ENCODE measurements at regions not wholly inside any gene's neighbourhood (a gene's known extent, or its start where the extent isn't known, plus 50 kb on each side); places are given as distances from the start of the nearest gene placed in this dataset.

DNA sequence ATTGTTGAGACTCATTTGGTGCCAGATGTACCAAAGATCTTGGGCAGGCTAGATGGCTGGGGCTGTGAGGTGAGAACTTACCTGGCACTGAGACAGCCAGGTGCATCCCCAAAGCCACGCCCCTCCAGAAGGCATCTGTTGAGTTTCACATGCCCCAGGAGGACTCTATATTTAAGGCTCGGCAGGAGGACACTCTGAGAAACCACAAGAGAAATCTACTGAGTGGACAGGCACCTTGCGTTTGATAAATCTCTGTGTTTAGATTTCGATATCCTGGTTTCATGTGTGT is 197.9 kb upstream of the ZNF536 start:
- no peak for DNase-seq
- Mint-ChIP-seq H3K27ac (ENCODE audit: unreplicated experiment) (no peak overlapping the region), H3K4me3 (ENCODE audit: unreplicated experiment) (no peak overlapping the region), H3K4me1 (ENCODE audit: low read depth, unreplicated experiment) (no peaks in the 10 kb centered on the region), H3K27me3 (ENCODE audit: insufficient read depth, unreplicated experiment) (peaks cover 4% of the 10 kb centered on the region), H3K9me3 (ENCODE audit: unreplicated experiment) (peaks cover 16% of the 10 kb centered on the region), H3K36me3 (ENCODE audit: insufficient read depth, unreplicated experiment) (no peaks in the 10 kb centered on the region)
- TF ChIP-seq, protein P1, sequence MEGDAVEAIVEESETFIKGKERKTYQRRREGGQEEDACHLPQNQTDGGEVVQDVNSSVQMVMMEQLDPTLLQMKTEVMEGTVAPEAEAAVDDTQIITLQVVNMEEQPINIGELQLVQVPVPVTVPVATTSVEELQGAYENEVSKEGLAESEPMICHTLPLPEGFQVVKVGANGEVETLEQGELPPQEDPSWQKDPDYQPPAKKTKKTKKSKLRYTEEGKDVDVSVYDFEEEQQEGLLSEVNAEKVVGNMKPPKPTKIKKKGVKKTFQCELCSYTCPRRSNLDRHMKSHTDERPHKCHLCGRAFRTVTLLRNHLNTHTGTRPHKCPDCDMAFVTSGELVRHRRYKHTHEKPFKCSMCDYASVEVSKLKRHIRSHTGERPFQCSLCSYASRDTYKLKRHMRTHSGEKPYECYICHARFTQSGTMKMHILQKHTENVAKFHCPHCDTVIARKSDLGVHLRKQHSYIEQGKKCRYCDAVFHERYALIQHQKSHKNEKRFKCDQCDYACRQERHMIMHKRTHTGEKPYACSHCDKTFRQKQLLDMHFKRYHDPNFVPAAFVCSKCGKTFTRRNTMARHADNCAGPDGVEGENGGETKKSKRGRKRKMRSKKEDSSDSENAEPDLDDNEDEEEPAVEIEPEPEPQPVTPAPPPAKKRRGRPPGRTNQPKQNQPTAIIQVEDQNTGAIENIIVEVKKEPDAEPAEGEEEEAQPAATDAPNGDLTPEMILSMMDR (IDR thresholded peaks at IDR 0.05; ENCODE audit: insufficient read depth in 1 of 2, low read depth in 1 of 2, low read length in 1 of 2, severe bottlenecking in 1 of 2, unreplicated experiment in 1 of 2), result no peak
- CTCF ChIA-PET, result no interaction called here
- no peaks in the 10 kb centered on the region for H3K4me1 ChIP-seq
- intact Hi-C loops (cut with micrococcal nuclease; ENCODE audit: unreplicated experiment), result no loop called here
- no TSS peak for BruUV-seq (replicated peaks)
- no peaks in the 10 kb centered on the region for H3K27me3 ChIP-seq (replicated peaks; ENCODE audit: control insufficient read depth, insufficient read depth, low read length)
- no peaks in the 10 kb centered on the region; the same call in 1 of the 2 replicates for H3K9me3 ChIP-seq
- no peak overlapping the region for H3K4me3 ChIP-seq (ENCODE audit: low read depth, low read length)
- POLR2A ChIA-PET, result no interaction called here
- no peaks in the 10 kb centered on the region for H3K36me3 ChIP-seq (ENCODE audit: control insufficient read depth, insufficient read depth, low read length)

DNA sequence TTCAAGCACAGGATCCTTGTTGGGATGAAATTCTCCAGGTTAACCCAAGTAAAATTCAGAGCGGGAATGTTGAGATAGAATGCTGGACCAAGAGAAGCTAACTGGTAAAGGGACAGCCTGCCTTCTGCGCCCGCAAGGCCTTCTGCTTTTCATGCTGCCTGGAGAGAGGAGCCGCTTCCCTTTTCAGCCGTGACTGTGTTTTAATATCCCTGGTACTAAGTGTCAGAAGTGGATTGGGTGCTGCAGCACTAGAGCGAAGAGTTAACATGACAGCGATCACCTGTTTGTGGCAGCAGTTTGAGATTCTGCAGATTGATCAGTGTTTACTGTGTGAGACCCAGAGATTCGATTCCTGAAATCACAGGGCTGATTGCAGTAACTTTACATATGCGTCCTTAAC is 197.4 kb upstream of the ZNF536 start:
- no peaks in the 10 kb centered on the region; the same call in 1 of the 2 replicates for H3K9me3 ChIP-seq
- TF ChIP-seq, protein P1 (IDR thresholded peaks at IDR 0.05; ENCODE audit: insufficient read depth in 1 of 2, low read depth in 1 of 2, low read length in 1 of 2, severe bottlenecking in 1 of 2, unreplicated experiment in 1 of 2), result no peak
- ChIA-PET CTCF (no interaction called here), POLR2A (no interaction called here)
- Mint-ChIP-seq H3K27ac (ENCODE audit: unreplicated experiment) (no peak overlapping the region), H3K4me3 (ENCODE audit: unreplicated experiment) (no peak overlapping the region), H3K4me1 (ENCODE audit: low read depth, unreplicated experiment) (no peaks in the 10 kb centered on the region), H3K36me3 (ENCODE audit: insufficient read depth, unreplicated experiment) (no peaks in the 10 kb centered on the region), H3K9me3 (ENCODE audit: unreplicated experiment) (peaks cover 21% of the 10 kb centered on the region), H3K27me3 (ENCODE audit: insufficient read depth, unreplicated experiment) (peaks cover 4% of the 10 kb centered on the region)
- DNase-seq, result no peak
- H3K4me3 ChIP-seq (ENCODE audit: low read depth, low read length), result no peak overlapping the region
- no peaks in the 10 kb centered on the region for H3K4me1 ChIP-seq
- H3K36me3 ChIP-seq (ENCODE audit: control insufficient read depth, insufficient read depth, low read length), result no peaks in the 10 kb centered on the region
- no TSS peak for BruUV-seq (replicated peaks)
- intact Hi-C loops (cut with micrococcal nuclease; ENCODE audit: unreplicated experiment), result no loop called here
- H3K27me3 ChIP-seq (replicated peaks; ENCODE audit: control insufficient read depth, insufficient read depth, low read length), result no peaks in the 10 kb centered on the region

DNA sequence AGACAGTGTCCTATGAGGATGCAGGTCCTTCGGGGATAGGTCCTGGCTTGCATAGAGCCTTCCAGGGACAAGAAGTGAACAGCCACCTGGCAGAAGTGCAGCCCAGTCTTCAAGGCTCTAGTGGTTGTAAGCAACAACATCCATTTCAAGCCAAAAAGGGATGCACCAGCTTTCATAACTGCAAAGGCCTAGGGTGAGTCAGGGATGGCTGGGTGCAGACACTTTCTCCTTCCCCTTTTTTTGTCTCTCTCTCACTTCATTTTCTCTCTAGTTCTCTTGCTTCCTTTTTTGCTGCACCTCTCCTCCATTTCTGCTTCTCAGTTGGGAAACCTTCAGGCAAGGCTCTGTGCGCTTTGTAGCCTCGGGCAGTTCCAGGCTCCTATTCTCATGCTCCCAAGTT is 196.2 kb upstream of the ZNF536 start:
- H3K4me1 ChIP-seq, result no peaks in the 10 kb centered on the region
- no peaks in the 10 kb centered on the region for H3K36me3 ChIP-seq (ENCODE audit: control insufficient read depth, insufficient read depth, low read length)
- POLR2A ChIA-PET, result no interaction called here
- TF ChIP-seq, protein P1 (IDR thresholded peaks at IDR 0.05; ENCODE audit: insufficient read depth in 1 of 2, low read depth in 1 of 2, low read length in 1 of 2, severe bottlenecking in 1 of 2, unreplicated experiment in 1 of 2), result no peak
- Mint-ChIP-seq H3K27me3 (ENCODE audit: insufficient read depth, unreplicated experiment) (peaks cover 4% of the 10 kb centered on the region), H3K27ac (ENCODE audit: unreplicated experiment) (no peak overlapping the region), H3K4me1 (ENCODE audit: low read depth, unreplicated experiment) (no peaks in the 10 kb centered on the region), H3K9me3 (ENCODE audit: unreplicated experiment) (peaks cover 24% of the 10 kb centered on the region), H3K4me3 (ENCODE audit: unreplicated experiment) (no peak overlapping the region), H3K36me3 (ENCODE audit: insufficient read depth, unreplicated experiment) (no peaks in the 10 kb centered on the region)
- CTCF ChIA-PET, result no interaction called here
- no peaks in the 10 kb centered on the region; the same call in none of the 2 replicates for H3K9me3 ChIP-seq
- no TSS peak for BruUV-seq (replicated peaks)
- no peak overlapping the region for H3K4me3 ChIP-seq (ENCODE audit: low read depth, low read length)
- intact Hi-C loops (cut with micrococcal nuclease; ENCODE audit: unreplicated experiment), result no loop called here
- H3K27me3 ChIP-seq (replicated peaks; ENCODE audit: control insufficient read depth, insufficient read depth, low read length), result no peaks in the 10 kb centered on the region
- no peak for DNase-seq
